HG03575 (cell line): ENCODE measurements at regions not wholly inside any gene's neighbourhood (a gene's known extent, or its start where the extent isn't known, plus 50 kb on each side); places are given as distances from the start of the nearest gene placed in this dataset.
"Not testable (repeated sequence)": the region's sequence is repeated elsewhere in the genome, so short reads cannot be mapped to it uniquely, and the experiment has no call there.

Source experiments
- ATAC-seq: cut with Tn5 transposase; IDR thresholded peaks from one replicate; pipeline ENCODE4 v1.9.1; 2021; ENCODE audit not compliant: unreplicated experiment, insufficient number of reproducible peaks, low FRiP score; ENCODE audit errors: extremely low read depth

GRCh38 chr2:83462881-83463280, 996.2 kb downstream of the SUCLG1 start:
- no peak for ATAC-seq

- no peak for ATAC-seq
Observed at GRCh38 chr2:83461135-83461534, 997.9 kb downstream of the SUCLG1 start.

GRCh38 chr2:83459456-83459855, 999.6 kb downstream of the SUCLG1 start:
- no peak for ATAC-seq

- ATAC-seq, result no peak
Observed at GRCh38 chr2:83435989-83436388, 1023.1 kb downstream of the SUCLG1 start.

- ATAC-seq, result no peak
Observed at GRCh38 chr2:83420993-83421392, 1038.1 kb downstream of the SUCLG1 start.

DNA sequence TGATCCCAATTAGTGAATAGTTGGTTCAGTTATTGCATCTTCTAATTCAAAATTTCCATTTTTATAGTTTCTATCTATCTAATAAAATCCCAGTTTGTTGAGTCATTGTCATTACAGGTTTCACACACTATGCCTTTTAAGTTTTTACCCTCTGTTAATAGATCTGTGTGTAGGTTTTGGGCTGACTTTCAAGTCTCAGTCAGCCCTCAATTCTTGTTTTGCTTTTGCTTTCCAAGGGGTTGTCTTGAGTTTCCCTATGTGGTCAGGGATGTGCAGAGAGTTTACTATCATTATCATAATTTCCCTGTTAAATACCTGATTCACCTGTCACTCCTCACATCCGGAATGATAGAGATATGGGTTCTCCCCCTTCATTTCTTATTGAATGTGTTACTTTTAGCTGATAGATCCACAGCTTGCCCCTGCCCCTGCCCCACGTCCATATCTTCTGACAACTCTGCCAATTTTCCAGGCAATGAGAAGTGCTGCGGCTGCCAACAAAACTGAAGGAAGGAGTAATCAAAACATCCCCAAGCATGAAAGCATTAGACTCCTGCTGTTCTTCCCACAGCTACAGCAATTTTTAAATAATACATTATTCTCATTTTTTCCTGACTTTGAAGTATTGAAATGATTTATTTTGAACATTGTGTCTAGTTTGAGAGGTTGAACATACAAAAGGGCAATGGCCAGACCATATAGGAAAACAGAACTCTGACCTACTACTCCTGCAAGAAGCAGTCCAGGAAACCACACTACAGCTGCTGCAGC, 1064.8 kb downstream of the SUCLG1 start:
- ATAC-seq, result no peak

- ATAC-seq, result no peak
Observed at GRCh38 chr2:83388804-83389203, 1070.3 kb downstream of the SUCLG1 start.

DNA sequence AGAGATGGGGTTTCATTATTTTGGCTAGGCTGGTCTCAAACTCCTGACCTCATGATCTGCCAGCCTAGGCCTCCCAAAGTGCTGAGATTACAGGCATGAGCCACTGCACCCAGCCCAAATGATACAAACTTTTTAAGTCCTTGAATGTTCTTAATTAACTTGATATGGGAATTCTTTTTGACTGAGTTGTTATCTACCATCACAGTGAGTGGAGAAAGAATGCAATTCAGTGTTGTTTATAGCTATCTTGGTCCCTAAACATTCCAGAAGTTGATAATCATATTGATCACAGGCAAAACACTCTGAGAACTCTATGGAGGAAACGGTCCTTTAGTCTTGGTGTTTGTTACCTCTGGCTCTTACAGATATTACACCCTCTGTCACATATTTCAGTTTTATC, 1072.5 kb downstream of the SUCLG1 start:
- ATAC-seq, result no peak

GRCh38 chr2:83378921-83379320, 1080.2 kb downstream of the SUCLG1 start:
- ATAC-seq, result no peak

DNA sequence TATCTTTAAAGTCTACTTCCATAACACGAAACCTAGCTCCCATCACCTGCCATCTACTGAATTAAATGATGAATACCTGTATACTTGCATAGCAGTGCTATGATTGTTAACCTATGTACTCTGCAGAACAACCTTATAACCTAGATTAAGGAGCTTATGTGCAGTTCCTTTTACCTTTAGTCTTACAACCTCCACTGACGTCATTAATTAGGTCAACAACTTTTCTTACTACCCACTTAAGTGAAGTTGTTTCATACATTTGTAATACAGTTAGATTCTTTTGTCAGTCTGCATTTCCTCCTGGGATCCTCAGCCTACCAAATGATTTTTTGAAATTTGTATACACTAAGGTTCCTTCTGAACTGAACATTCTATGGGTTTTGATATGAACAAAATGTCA, 1082.3 kb downstream of the SUCLG1 start:
- no peak for ATAC-seq

GRCh38 chr2:83370419-83370762, 1088.7 kb downstream of the SUCLG1 start:
- no peak for ATAC-seq

DNA sequence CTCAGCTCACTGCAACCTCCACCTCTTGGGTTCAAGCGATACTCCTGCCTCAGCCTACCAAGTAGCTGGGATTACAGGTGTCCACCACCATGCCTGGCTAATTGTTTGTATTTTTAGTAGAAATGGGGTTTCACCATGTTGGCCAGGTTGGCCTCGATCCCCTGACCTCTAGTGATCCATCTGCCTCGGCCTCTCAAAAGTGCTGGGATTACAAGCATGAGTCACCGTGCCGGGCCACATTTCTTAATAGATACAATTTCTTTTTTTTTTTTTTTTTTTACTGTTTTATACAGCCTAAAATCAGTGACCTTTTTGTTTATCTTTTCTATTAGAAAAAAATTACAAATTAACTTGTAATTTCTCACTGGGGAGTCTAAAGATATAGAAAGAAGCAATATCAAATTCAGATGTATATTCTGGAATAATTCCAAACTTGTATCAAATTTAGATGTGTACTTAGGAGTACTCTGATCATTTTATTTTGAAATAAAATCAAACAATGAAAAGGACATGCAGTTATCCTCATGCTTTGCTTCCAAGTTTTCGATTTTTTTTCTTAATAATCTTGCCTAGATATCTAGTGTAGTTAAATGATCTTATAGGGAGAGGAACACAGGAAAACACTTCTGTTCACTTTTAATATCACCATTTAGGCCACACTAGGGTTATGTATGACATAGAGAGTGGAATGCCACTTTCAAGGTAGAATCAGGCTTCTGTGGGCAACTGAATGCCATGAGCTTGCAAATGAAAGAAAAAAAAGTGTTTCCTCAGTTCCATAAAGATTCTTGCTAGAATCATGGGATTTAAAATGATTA, 1089.3 kb downstream of the SUCLG1 start:
- no peak for ATAC-seq

DNA sequence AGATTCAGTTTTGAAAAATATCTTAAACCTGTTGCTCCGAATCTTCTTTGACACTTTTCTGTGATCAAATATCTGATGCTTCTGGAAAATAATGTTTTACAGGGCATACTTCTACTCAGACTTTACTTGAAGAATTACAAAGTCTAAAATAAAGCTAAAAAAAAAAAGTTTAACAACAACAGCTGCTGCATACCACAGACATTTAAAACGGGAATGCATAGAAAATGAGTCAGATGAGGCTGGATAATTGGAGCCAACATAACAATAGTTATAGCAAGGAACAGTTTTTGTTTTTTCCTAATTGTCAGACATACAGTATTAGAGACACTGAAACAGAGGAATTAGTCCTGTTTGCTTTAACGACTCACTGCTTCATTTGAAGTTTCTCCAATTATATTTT, 1090.2 kb downstream of the SUCLG1 start:
- ATAC-seq, result no peak

- no peak for ATAC-seq
Observed at GRCh38 chr2:83368461-83368860, 1090.6 kb downstream of the SUCLG1 start.

DNA sequence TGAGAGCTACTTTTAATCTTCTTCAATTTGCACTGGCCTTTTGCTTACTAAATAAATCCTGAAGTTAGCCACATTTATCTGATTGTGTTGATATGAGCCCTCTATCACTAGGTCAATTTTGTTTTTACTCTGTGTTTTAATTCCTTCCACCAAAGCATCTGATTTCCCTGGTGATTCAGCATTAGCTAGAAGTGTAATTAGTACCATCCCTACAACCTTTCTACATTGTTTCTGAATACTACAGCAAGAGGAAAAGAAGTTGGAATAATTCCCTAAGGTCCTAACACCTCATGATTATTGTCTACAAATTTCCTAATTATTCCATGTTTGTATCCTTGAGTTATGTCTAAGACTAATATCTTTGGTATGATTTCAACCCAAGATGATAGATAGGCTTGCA, 1093.6 kb downstream of the SUCLG1 start:
- ATAC-seq, result no peak

- ATAC-seq, result no peak
Observed at GRCh38 chr2:83364264-83364663, 1094.8 kb downstream of the SUCLG1 start.

DNA sequence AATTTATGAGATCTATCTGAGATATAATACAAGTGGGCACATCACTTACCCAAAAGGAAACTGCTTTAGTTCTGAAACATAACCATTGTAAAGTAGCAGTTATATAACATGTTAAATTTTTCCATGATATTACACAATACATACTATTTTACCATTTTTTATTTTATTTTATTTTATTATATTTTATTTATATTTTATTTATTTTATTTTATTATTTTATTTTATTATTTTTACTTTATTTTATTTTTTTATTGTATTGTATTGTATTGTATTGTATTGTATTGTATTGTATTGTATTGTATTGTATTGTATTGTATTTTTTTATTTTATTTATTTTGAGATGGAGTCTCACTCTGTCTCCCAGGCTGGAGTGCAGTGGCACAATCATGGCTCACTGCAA, 1095.9 kb downstream of the SUCLG1 start:
- ATAC-seq, result not testable (repeated sequence)

- ATAC-seq, result no peak
Observed at GRCh38 chr2:83359336-83359735, 1099.7 kb downstream of the SUCLG1 start.

- no peak for ATAC-seq
Observed at GRCh38 chr2:83342860-83343329, 1116.2 kb downstream of the SUCLG1 start.

DNA sequence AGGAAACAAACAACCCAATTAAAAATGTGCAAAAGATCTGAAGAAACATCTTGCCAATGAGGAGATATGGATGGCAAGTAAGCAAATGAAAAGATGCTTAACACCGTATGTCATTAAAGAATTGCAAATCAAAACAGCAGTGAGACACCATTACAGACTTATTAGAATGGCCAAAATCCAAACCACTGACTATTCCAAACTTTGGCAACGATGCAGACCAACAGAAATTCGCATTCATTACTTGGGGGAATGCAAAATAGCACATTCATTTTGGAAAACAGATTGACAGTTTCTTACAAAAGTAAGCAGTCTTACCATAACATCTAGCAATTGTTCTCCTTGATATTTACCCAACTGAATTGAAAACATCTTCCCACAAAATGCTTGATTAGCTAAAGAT, 1118.7 kb downstream of the SUCLG1 start:
- ATAC-seq, result no peak
